ENCODE measurements at regions not wholly inside any gene's neighbourhood (a gene's known extent, or its start where the extent isn't known, plus 50 kb on each side); places are given as distances from the start of the nearest gene placed in this dataset.

DNA sequence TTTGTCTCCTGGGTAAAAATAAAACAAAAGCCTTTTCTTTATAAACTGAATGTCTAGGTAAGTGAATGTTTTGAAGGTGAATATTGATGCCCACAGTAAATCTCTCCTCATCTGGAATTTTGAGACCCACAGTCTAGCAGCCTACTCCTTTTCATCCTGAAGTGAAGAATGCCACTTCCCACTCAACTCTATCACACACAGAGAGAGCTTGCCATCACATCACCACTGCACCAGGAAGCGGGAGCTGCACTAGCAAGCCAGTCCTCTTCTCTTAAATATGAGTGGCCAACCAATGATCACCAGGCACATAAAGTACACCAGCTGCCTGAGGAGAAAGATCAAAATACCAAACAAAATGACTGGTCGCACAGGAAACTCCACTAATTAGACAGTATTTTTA is 140.8 kb downstream of the MRPL39 start:
- ChIA-PET POLR2A (no interaction called here), CTCF (interaction anchor here (1.0 kb wide), 1 partner anchor 22 kb away, joined by 3 read pairs; no protein-coding TSS in a partner anchor)
- H3K9me3 ChIP-seq (ENCODE audit: control insufficient read depth, insufficient read depth, low read depth, low read length), result no peaks in the 10 kb centered on the region
- no peak overlapping the region for H3K4me3 ChIP-seq (ENCODE audit: low read depth, low read length)
- no peak overlapping the region for H3K27ac ChIP-seq (ENCODE audit: extremely low read depth, low read depth, low read length)
- TF ChIP-seq ZNF423 (tag by site-specific recombination; IDR thresholded peaks at IDR 0.05) (no peak), OSR2 (tag by site-specific recombination; IDR thresholded peaks at IDR 0.05) (no peak), ZNF133 (tag by site-specific recombination; IDR thresholded peaks at IDR 0.05) (no peak), ZNF175 (tag by site-specific recombination; IDR thresholded peaks at IDR 0.05) (no peak), ZSCAN23 (tag by site-specific recombination; IDR thresholded peaks at IDR 0.05) (no peak), ZNF670 (tag by site-specific recombination; IDR thresholded peaks at IDR 0.05; ENCODE audit: low read depth) (no peak), ZSCAN16 (tag by site-specific recombination; IDR thresholded peaks at IDR 0.05) (no peak), ZBTB17 (tag by site-specific recombination; IDR thresholded peaks at IDR 0.05) (no peak), SCRT2 (tag by site-specific recombination; IDR thresholded peaks at IDR 0.05) (no peak), PRDM1 (tag by site-specific recombination; IDR thresholded peaks at IDR 0.05) (no peak), ZEB2 (tag by site-specific recombination; IDR thresholded peaks at IDR 0.05) (no peak), KLF9 (tag by site-specific recombination; IDR thresholded peaks at IDR 0.05; ENCODE audit: low read depth) (no peak), ZSCAN30 (tag by site-specific recombination; IDR thresholded peaks at IDR 0.05) (no peak), ZNF660 (tag by site-specific recombination; IDR thresholded peaks at IDR 0.05) (no peak)
- TF ChIP-seq, protein P1, sequence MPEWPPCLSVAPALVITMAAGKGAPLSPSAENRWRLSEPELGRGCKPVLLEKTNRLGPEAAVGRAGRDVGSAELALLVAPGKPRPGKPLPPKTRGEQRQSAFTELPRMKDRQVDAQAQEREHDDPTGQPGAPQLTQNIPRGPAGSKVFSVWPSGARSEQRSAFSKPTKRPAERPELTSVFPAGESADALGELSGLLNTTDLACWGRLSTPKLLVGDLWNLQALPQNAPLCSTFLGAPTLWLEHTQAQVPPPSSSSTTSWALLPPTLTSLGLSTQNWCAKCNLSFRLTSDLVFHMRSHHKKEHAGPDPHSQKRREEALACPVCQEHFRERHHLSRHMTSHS (tag by site-specific recombination; IDR thresholded peaks at IDR 0.05), result no peak
- TF ChIP-seq, protein P2, sequence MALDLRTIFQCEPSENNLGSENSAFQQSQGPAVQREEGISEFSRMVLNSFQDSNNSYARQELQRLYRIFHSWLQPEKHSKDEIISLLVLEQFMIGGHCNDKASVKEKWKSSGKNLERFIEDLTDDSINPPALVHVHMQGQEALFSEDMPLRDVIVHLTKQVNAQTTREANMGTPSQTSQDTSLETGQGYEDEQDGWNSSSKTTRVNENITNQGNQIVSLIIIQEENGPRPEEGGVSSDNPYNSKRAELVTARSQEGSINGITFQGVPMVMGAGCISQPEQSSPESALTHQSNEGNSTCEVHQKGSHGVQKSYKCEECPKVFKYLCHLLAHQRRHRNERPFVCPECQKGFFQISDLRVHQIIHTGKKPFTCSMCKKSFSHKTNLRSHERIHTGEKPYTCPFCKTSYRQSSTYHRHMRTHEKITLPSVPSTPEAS (tag by site-specific recombination; IDR thresholded peaks at IDR 0.05), result no peak
- TF ChIP-seq, protein P3, sequence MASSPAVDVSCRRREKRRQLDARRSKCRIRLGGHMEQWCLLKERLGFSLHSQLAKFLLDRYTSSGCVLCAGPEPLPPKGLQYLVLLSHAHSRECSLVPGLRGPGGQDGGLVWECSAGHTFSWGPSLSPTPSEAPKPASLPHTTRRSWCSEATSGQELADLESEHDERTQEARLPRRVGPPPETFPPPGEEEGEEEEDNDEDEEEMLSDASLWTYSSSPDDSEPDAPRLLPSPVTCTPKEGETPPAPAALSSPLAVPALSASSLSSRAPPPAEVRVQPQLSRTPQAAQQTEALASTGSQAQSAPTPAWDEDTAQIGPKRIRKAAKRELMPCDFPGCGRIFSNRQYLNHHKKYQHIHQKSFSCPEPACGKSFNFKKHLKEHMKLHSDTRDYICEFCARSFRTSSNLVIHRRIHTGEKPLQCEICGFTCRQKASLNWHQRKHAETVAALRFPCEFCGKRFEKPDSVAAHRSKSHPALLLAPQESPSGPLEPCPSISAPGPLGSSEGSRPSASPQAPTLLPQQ (tag by site-specific recombination; IDR thresholded peaks at IDR 0.05), result no peak
- no peaks in the 10 kb centered on the region for H3K36me3 ChIP-seq (ENCODE audit: control insufficient read depth in 2 of 2, insufficient read depth in 1 of 2, low read length in 2 of 2)
- no peaks in the 10 kb centered on the region for H3K4me1 ChIP-seq (ENCODE audit: control insufficient read depth, insufficient read depth, low read length)

DNA sequence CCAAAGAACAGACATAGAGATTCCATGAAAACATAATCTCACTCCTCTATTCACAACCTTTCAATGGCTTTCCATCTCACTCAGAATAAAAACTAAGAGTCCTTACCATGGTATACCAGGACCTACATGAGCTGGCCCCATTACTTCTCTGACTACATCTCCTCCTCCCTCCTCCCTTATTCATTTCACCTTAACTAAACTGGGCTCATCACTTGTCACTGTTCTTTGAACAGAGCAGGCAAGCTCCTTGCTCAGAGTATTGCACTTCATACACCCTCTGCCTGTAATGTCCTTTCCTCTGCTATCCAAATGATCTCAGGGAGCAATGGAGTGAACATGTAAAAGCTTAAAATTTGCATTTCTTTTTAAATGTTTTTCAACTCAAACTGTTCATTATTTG is 142.0 kb downstream of the MRPL39 start:
- no peaks in the 10 kb centered on the region for H3K4me1 ChIP-seq (ENCODE audit: control insufficient read depth, insufficient read depth, low read length)
- no peak for TF ChIP-seq ZNF211 (tag by site-specific recombination; IDR thresholded peaks at IDR 0.05; ENCODE audit: low read depth)
- TF ChIP-seq, protein P4, sequence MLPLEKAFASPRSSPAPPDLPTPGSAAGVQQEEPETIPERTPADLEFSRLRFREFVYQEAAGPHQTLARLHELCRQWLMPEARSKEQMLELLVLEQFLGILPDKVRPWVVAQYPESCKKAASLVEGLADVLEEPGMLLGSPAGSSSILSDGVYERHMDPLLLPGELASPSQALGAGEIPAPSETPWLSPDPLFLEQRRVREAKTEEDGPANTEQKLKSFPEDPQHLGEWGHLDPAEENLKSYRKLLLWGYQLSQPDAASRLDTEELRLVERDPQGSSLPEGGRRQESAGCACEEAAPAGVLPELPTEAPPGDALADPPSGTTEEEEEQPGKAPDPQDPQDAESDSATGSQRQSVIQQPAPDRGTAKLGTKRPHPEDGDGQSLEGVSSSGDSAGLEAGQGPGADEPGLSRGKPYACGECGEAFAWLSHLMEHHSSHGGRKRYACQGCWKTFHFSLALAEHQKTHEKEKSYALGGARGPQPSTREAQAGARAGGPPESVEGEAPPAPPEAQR (tag by site-specific recombination; IDR thresholded peaks at IDR 0.05), result no peak
- TF ChIP-seq, protein P5, sequence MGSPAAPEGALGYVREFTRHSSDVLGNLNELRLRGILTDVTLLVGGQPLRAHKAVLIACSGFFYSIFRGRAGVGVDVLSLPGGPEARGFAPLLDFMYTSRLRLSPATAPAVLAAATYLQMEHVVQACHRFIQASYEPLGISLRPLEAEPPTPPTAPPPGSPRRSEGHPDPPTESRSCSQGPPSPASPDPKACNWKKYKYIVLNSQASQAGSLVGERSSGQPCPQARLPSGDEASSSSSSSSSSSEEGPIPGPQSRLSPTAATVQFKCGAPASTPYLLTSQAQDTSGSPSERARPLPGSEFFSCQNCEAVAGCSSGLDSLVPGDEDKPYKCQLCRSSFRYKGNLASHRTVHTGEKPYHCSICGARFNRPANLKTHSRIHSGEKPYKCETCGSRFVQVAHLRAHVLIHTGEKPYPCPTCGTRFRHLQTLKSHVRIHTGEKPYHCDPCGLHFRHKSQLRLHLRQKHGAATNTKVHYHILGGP (tag by site-specific recombination; IDR thresholded peaks at IDR 0.05), result no peak
- no peak for TF ChIP-seq ZFP3 (tag by site-specific recombination; IDR thresholded peaks at IDR 0.05; ENCODE audit: low read depth)
- no peak for TF ChIP-seq ZNF335 (tag by site-specific recombination; conservative IDR thresholded peaks at IDR 0.05)
- TF ChIP-seq ZNF132 (tag by site-specific recombination; IDR thresholded peaks at IDR 0.05; ENCODE audit: borderline replicate concordance), result no peak
- no peak for TF ChIP-seq ZNF544 (tag by site-specific recombination; IDR thresholded peaks at IDR 0.05)
- TF ChIP-seq GFI1B (tag by site-specific recombination; IDR thresholded peaks at IDR 0.05), result no peak
- no peak for TF ChIP-seq ZNF19 (tag by site-specific recombination; IDR thresholded peaks at IDR 0.05; ENCODE audit: low read depth)
- no peak for TF ChIP-seq ZNF600 (tag by site-specific recombination; IDR thresholded peaks at IDR 0.05)
- TF ChIP-seq, protein P6, sequence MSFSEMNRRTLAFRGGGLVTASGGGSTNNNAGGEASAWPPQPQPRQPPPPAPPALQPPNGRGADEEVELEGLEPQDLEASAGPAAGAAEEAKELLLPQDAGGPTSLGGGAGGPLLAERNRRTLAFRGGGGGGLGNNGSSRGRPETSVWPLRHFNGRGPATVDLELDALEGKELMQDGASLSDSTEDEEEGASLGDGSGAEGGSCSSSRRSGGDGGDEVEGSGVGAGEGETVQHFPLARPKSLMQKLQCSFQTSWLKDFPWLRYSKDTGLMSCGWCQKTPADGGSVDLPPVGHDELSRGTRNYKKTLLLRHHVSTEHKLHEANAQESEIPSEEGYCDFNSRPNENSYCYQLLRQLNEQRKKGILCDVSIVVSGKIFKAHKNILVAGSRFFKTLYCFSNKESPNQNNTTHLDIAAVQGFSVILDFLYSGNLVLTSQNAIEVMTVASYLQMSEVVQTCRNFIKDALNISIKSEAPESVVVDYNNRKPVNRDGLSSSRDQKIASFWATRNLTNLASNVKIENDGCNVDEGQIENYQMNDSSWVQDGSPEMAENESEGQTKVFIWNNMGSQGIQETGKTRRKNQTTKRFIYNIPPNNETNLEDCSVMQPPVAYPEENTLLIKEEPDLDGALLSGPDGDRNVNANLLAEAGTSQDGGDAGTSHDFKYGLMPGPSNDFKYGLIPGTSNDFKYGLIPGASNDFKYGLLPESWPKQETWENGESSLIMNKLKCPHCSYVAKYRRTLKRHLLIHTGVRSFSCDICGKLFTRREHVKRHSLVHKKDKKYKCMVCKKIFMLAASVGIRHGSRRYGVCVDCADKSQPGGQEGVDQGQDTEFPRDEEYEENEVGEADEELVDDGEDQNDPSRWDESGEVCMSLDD (tag by site-specific recombination; IDR thresholded peaks at IDR 0.05), result no peak
- CTCF ChIA-PET, result interaction anchor here (0.6 kb wide), 1 partner anchor 242 kb away, joined by 3 read pairs; no protein-coding TSS in a partner anchor
- no peak overlapping the region for H3K4me3 ChIP-seq (ENCODE audit: low read depth, low read length)
- no peak overlapping the region for H3K27ac ChIP-seq (ENCODE audit: extremely low read depth, low read depth, low read length)
- H3K36me3 ChIP-seq (ENCODE audit: control insufficient read depth in 2 of 2, insufficient read depth in 1 of 2, low read length in 2 of 2), result no peaks in the 10 kb centered on the region
- no peaks in the 10 kb centered on the region for H3K9me3 ChIP-seq (ENCODE audit: control insufficient read depth, insufficient read depth, low read depth, low read length)
- POLR2A ChIA-PET, result no interaction called here

All from HEK293 (cell line).